ENCODE measurements at regions not wholly inside any gene's neighbourhood (a gene's known extent, or its start where the extent isn't known, plus 50 kb on each side); places are given as distances from the start of the nearest gene placed in this dataset.

GRCh38 chr2:124988111-124988510, 963.0 kb downstream of the CNTNAP5 start:
- H3K4me3 ChIP-seq (ENCODE audit: low read length), result no peak overlapping the region
- no peaks in the 10 kb centered on the region for H3K27me3 ChIP-seq (ENCODE audit: control insufficient read depth, insufficient read depth, low read length, poor library complexity, severe bottlenecking)
- no peaks in the 10 kb centered on the region for H3K36me3 ChIP-seq (ENCODE audit: control insufficient read depth, insufficient read depth, low read length)
- peaks cover 5% of the 10 kb centered on the region for H3K9me3 ChIP-seq (ENCODE audit: control insufficient read depth, low read length)
- Mint-ChIP-seq H3K4me3 (no peak overlapping the region), H3K27me3 (ENCODE audit: insufficient read depth) (no peaks in the 10 kb centered on the region), H3K36me3 (ENCODE audit: low read depth) (no peaks in the 10 kb centered on the region), H3K27ac (no peak overlapping the region), H3K4me1 (no peaks in the 10 kb centered on the region), H3K9me3 (peaks cover 10% of the 10 kb centered on the region)
- no peak overlapping the region for H3K9ac ChIP-seq (ENCODE audit: extremely low read depth, low read length, poor library complexity, severe bottlenecking)
- H3K27ac ChIP-seq (ENCODE audit: low read depth, low read length), result no peak overlapping the region
- H3K4me1 ChIP-seq (ENCODE audit: control insufficient read depth, insufficient read depth, low read length), result no peaks in the 10 kb centered on the region
- no peak for DNase-seq
- WGBS, 2 experiments (ENCODE audit: insufficient coverage in 1 of 2, insufficient read length in 1 of 2), result 95 to 100% methylated on average over 2 of the region's 2 CpGs
- TF ChIP-seq, protein P1, sequence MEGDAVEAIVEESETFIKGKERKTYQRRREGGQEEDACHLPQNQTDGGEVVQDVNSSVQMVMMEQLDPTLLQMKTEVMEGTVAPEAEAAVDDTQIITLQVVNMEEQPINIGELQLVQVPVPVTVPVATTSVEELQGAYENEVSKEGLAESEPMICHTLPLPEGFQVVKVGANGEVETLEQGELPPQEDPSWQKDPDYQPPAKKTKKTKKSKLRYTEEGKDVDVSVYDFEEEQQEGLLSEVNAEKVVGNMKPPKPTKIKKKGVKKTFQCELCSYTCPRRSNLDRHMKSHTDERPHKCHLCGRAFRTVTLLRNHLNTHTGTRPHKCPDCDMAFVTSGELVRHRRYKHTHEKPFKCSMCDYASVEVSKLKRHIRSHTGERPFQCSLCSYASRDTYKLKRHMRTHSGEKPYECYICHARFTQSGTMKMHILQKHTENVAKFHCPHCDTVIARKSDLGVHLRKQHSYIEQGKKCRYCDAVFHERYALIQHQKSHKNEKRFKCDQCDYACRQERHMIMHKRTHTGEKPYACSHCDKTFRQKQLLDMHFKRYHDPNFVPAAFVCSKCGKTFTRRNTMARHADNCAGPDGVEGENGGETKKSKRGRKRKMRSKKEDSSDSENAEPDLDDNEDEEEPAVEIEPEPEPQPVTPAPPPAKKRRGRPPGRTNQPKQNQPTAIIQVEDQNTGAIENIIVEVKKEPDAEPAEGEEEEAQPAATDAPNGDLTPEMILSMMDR (conservative IDR thresholded peaks at IDR 0.05), result no peak

DNA sequence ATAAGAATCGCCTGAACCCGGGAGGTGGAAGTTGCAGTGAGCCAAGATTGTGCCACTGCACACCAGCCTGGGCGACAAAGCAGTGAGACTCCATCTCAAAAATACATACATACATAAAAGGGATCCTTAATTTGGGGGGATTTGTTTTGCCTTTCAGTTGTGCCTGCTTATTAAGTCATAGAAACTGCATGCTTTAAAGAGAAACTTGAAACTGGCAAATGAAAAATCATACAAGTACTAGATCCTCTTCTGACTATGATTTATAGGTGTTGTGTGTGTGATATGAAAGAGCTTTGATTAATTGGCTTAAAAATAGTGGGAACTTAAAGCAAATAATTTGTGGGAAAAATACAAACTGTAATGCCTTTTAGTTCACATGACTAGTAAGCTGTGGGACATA, 963.7 kb downstream of the CNTNAP5 start:
- WGBS, 2 experiments (ENCODE audit: insufficient coverage in 1 of 2, insufficient read length in 1 of 2), result 98% methylated on average over 2 of the region's 3 CpGs; no CpG with 5 or more reads in 1 of the 2 experiments
- no peak overlapping the region for H3K27ac ChIP-seq (ENCODE audit: low read depth, low read length)
- no peaks in the 10 kb centered on the region for H3K27me3 ChIP-seq (ENCODE audit: control insufficient read depth, insufficient read depth, low read length, poor library complexity, severe bottlenecking)
- no peak overlapping the region for H3K9ac ChIP-seq (ENCODE audit: extremely low read depth, low read length, poor library complexity, severe bottlenecking)
- TF ChIP-seq, protein P1 (conservative IDR thresholded peaks at IDR 0.05), result no peak
- Mint-ChIP-seq H3K27me3 (ENCODE audit: insufficient read depth) (no peaks in the 10 kb centered on the region), H3K4me1 (no peaks in the 10 kb centered on the region), H3K27ac (no peak overlapping the region), H3K9me3 (peaks cover 10% of the 10 kb centered on the region), H3K4me3 (no peak overlapping the region), H3K36me3 (ENCODE audit: low read depth) (no peaks in the 10 kb centered on the region)
- H3K9me3 ChIP-seq (ENCODE audit: control insufficient read depth, low read length), result peaks cover 5% of the 10 kb centered on the region
- no peaks in the 10 kb centered on the region for H3K4me1 ChIP-seq (ENCODE audit: control insufficient read depth, insufficient read depth, low read length)
- no peak overlapping the region for H3K4me3 ChIP-seq (ENCODE audit: low read length)
- no peaks in the 10 kb centered on the region for H3K36me3 ChIP-seq (ENCODE audit: control insufficient read depth, insufficient read depth, low read length)
- no peak for DNase-seq

GRCh38 chr2:124993809-124994208, 968.7 kb downstream of the CNTNAP5 start:
- Histone ChIP-seq H3K4me1 (ENCODE audit: control insufficient read depth, insufficient read depth, low read length) (no peaks in the 10 kb centered on the region), H3K27ac (ENCODE audit: low read depth, low read length) (no peak overlapping the region), H3K9ac (ENCODE audit: extremely low read depth, low read length, poor library complexity, severe bottlenecking) (no peak overlapping the region), H3K36me3 (ENCODE audit: control insufficient read depth, insufficient read depth, low read length) (no peaks in the 10 kb centered on the region), H3K9me3 (ENCODE audit: control insufficient read depth, low read length) (peaks cover 5% of the 10 kb centered on the region), H3K4me3 (ENCODE audit: low read length) (no peak overlapping the region), H3K27me3 (ENCODE audit: control insufficient read depth, insufficient read depth, low read length, poor library complexity, severe bottlenecking) (no peaks in the 10 kb centered on the region)
- TF ChIP-seq, protein P1 (conservative IDR thresholded peaks at IDR 0.05), result no peak
- Mint-ChIP-seq H3K27me3 (ENCODE audit: insufficient read depth) (no peaks in the 10 kb centered on the region), H3K4me1 (no peaks in the 10 kb centered on the region), H3K27ac (no peak overlapping the region), H3K9me3 (no peaks in the 10 kb centered on the region), H3K36me3 (ENCODE audit: low read depth) (no peaks in the 10 kb centered on the region), H3K4me3 (no peak overlapping the region)
- WGBS, 2 experiments (ENCODE audit: insufficient coverage in 1 of 2, insufficient read length in 1 of 2), result 93 to 100% methylated on average over 4 of the region's 4 CpGs
- DNase-seq, result no peak
